Testis (tissue), 2 donors: ENCODE measurements at regions not wholly inside any gene's neighbourhood (a gene's known extent, or its start where the extent isn't known, plus 50 kb on each side); places are given as distances from the start of the nearest gene placed in this dataset.

Source experiments
- DNase-seq: peaks from one replicate; pipeline ENCODE4 v3.0.0-alpha.2; 2019
- H3K27ac ChIP-seq, 2 donors: fragments of 200-600 bp; sonication (generic); one replicate each; pipeline ENCODE4 v1.5.1; 2019
- H3K27me3 ChIP-seq: fragments of 200-600 bp; sonication (generic); one replicate; pipeline ENCODE4 v1.5.1; 2019
- H3K36me3 ChIP-seq: fragments of 200-600 bp; sonication (generic); one replicate; pipeline ENCODE4 v1.5.1; 2017; ENCODE audit warnings: low read depth; ENCODE audit errors: missing control alignments
- H3K4me1 ChIP-seq: fragments of 200-600 bp; sonication (generic); one replicate; pipeline ENCODE4 v1.5.1; 2019
- H3K4me3 ChIP-seq, 2 donors: fragments of 200-600 bp; sonication (generic); one replicate each; pipeline ENCODE4 v1.5.1; 2017 to 2019
- H3K9me3 ChIP-seq: fragments of 200-600 bp; sonication (generic); one replicate; pipeline ENCODE4 v1.5.1; 2017
- CTCF ChIP-seq, 3 experiments: fragments of 450-650 bp in 2 of 3; fragments of 200-600 bp in 1 of 3; sonication (generic) in 1 of 3; IDR thresholded peaks; one replicate each; pipeline ENCODE4 v1.5.1; 2016 to 2019; ENCODE audit warnings: antibody characterized with exemption in 3 of 3, mild to moderate bottlenecking in 2 of 3, moderate library complexity in 1 of 3
- POLR2A ChIP-seq: fragments of 450-650 bp; IDR thresholded peaks from one replicate; pipeline ENCODE4 v1.6.1; 2017; ENCODE audit warnings: antibody characterized with exemption, mild to moderate bottlenecking, moderate library complexity
- whole genome bisulfite sequencing, 2 donors: methylation state at CpG; one replicate each; pipeline ENCODE4 v1.1.5; 2018; 5-methylcytosine and 5-hydroxymethylcytosine counted together
- intact Hi-C: fragments of 100-400 bp; cut with DNase I; formaldehyde crosslinking; loops from one replicate; pipeline ENCODE4 v1.15.1; 2023; ENCODE audit warnings: low total_unique reads

- DNase-seq: no peak
- Histone ChIP-seq H3K4me3 (no peak overlapping the region), H3K4me1 (no peaks in the 10 kb centered on the region), H3K27ac (no peak overlapping the region), H3K36me3 (no peaks in the 10 kb centered on the region), H3K27me3 (no peaks in the 10 kb centered on the region), H3K9me3 (no peaks in the 10 kb centered on the region)
- intact Hi-C loops: no loop called here
- TF ChIP-seq CTCF (IDR thresholded peaks at IDR 0.05) (no peak), POLR2A (no peak)
- WGBS, 2 donors: 58 to 66% methylated on average over 2 to 5 of the region's 5 CpGs
Measured at GRCh38 chr12:11961686-11962085, 109.1 kb upstream of the BCL2L14 start.

GRCh38 chr12:11962860-11963259 lies 107.9 kb upstream of the BCL2L14 start:
- 87 to 100% methylated on average over 5 of the region's 5 CpGs for WGBS, 2 donors
- no peak overlapping the region for H3K27ac ChIP-seq
- H3K27me3 ChIP-seq: no peaks in the 10 kb centered on the region
- TF ChIP-seq CTCF (IDR thresholded peaks at IDR 0.05) (no peak), POLR2A (no peak)
- H3K9me3 ChIP-seq: no peaks in the 10 kb centered on the region
- no peak for DNase-seq
- H3K4me1 ChIP-seq: no peaks in the 10 kb centered on the region
- intact Hi-C loops: no loop called here
- no peak overlapping the region for H3K4me3 ChIP-seq
- no peaks in the 10 kb centered on the region for H3K36me3 ChIP-seq

- Histone ChIP-seq H3K27me3 (no peaks in the 10 kb centered on the region), H3K27ac (no peak overlapping the region), H3K4me3 (no peak overlapping the region), H3K36me3 (no peaks in the 10 kb centered on the region), H3K9me3 (no peaks in the 10 kb centered on the region), H3K4me1 (no peaks in the 10 kb centered on the region)
- TF ChIP-seq POLR2A (no peak), CTCF (IDR thresholded peaks at IDR 0.05) (no peak)
- no peak for DNase-seq
- intact Hi-C loops: no loop called here
- 89 to 92% methylated on average over 12 of the region's 12 CpGs for WGBS, 2 donors
Measured at GRCh38 chr12:11963841-11964471, 106.8 kb upstream of the BCL2L14 start.

DNA sequence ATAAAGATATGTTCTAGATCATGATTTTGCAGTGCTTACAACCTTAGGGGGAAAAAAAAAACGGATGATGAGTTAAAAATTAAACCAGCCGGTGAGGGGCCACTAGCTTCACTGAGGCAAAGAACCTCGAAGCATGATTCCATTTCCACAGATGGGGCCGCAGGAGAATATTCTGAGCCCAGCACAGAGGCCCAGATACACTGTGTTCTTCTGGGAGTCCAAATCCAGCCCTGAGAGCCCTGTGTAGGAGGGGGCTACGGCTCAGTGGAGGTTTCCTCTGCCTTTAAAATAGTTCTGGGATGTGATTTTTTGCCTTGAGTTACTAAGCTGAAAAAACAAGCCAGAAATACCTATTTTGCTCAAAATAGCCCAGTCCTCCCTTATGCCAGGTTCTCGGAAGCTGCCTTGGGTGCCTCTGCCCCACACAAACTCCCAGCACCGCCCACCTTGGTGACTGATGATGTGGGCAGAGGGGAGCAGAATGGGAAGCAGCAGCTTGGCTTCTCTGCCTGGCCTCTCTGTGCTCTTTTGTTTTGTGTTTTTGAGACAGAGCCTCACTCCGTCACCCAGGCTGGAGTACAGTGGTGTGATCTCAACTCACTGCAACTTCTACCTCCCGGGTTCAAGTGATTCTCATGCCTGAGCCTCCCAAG lies 105.4 kb upstream of the BCL2L14 start:
- H3K4me3 ChIP-seq: no peak overlapping the region
- no peaks in the 10 kb centered on the region for H3K9me3 ChIP-seq
- intact Hi-C loops: no loop called here
- no peaks in the 10 kb centered on the region for H3K27me3 ChIP-seq
- TF ChIP-seq POLR2A (no peak), CTCF (IDR thresholded peaks at IDR 0.05) (no peak)
- 80 to 87% methylated on average over 8 to 9 of the region's 9 CpGs for WGBS, 2 donors
- no peaks in the 10 kb centered on the region for H3K4me1 ChIP-seq
- no peaks in the 10 kb centered on the region for H3K36me3 ChIP-seq
- H3K27ac ChIP-seq: no peak overlapping the region
- no peak for DNase-seq
